Stimulated activated naive CD8-positive, alpha-beta T cell treated with anti-CD3 and anti-CD28 coated beads, Interleukin-15, Interleukin-2, amounts not matched to agents 100 U/mL and 50 U/mL, for 24 hours (primary cell): ENCODE measurements at regions not wholly inside any gene's neighbourhood (a gene's known extent, or its start where the extent isn't known, plus 50 kb on each side); places are given as distances from the start of the nearest gene placed in this dataset.
"Not testable (repeated sequence)": the region's sequence is repeated elsewhere in the genome, so short reads cannot be mapped to it uniquely, and the experiment has no call there.

ENCODE experiments used
- ATAC-seq: fragments of 150-1000 bp; cut with Tn5 transposase; one replicate; pipeline ENCODE4 v1.10.0; 2021
- DNase-seq: peaks from one replicate; pipeline ENCODE4 v3.0.0; 2021

- ATAC-seq, result no peak
Measured at GRCh38 chr20:12581644-12582289, 427.0 kb upstream of the SPTLC3 start.

DNA sequence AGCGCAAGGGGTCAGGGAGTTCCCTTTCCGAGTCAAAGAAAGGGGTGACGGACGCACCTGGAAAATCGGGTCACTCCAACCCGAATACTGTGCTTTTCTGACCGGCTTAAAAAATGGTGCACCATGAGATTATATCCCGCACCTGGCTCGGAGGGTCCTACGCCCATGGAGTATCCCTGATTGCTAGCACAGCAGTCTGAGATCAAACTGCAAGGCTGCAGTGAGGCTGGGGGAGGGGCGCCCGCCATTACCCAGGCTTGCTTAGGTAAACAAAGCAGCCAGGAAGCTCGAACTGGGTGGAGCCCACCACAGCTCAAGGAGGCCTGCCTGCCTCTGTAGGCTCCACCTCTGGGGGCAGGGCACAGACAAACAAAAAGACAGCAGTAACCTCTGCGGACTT lies 426.1 kb upstream of the SPTLC3 start:
- ATAC-seq, DNase-seq: not testable (repeated sequence)

More at GRCh38 chr20:12581644-12582289, 427.0 kb upstream of the SPTLC3 start:
- DNase-seq, result no peak

- DNase-seq (no peak), ATAC-seq (no peak)
Measured at GRCh38 chr20:12591949-12592470, 416.8 kb upstream of the SPTLC3 start.

DNA sequence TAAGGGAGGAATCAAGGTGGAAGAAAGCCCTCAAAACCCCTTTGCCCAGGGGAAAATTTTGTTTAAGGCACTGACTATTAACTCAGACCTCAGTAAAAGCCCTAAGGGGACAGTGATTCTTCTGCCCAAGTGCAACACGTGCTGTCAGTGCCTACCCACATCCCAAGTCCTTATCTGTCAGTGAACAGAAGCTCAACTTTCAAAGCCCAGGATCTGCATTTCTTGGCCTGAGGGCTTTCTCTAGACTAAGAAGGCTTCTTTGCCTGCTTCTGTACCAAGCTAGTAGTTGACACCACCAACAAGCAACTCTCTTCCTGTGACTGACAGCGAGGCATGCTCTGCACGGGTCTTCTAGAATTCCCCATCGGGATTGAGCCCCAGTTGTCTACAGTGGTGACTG lies 416.0 kb upstream of the SPTLC3 start:
- ATAC-seq (no peak), DNase-seq (no peak)

GRCh38 chr20:12593342-12593873 lies 415.4 kb upstream of the SPTLC3 start:
- ATAC-seq (no peak), DNase-seq (no peak)

- DNase-seq, result no peak
- no peak for ATAC-seq
Measured at GRCh38 chr20:12594410-12595088, 414.2 kb upstream of the SPTLC3 start.

GRCh38 chr20:12595841-12596240 lies 412.9 kb upstream of the SPTLC3 start:
- ATAC-seq, result no peak
- DNase-seq, result no peak

DNA sequence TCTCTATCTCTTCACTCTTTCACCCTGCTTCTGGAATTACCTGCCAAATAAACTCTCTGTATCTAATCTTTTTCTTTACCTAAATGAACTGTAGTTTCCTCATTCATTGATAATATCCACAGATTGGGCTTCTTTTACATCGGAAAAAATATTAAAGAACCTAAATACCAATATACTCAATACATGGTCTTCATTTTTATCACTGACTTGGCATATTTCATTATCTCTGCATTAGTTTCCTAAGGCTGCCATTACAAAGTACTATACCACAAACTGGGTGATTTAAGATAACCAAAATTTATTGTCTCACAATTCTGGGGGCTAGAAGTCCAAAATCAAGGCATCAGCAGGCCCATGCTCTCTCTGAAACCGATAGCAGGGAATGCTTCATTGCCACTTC lies 411.9 kb upstream of the SPTLC3 start:
- no peak for DNase-seq
- ATAC-seq, result no peak

GRCh38 chr20:12597551-12597950 lies 411.2 kb upstream of the SPTLC3 start:
- DNase-seq, result no peak
- ATAC-seq, result no peak

- no peak for DNase-seq
- ATAC-seq, result no peak
Measured at GRCh38 chr20:12598894-12599293, 409.9 kb upstream of the SPTLC3 start.

DNA sequence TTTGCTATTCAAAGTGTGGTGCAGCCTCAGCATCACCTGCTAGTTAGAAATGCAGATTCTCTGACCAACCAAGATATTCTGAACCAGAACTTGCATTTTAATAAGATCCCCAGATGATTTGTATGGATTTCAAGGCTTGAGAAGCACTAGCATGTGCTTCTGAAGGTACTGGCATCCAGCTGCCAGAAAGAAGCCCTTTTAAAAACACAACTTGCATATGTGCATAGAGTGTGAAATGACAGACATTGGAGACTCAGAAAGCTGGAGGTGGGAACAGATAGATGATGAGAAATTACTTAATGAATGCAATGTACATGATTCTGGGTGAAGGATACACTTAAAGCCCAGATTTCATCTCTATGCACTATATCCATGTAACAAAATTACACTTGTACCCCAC lies 409.3 kb upstream of the SPTLC3 start:
- no peak for DNase-seq

GRCh38 chr20:12605751-12606150 lies 403.0 kb upstream of the SPTLC3 start:
- ATAC-seq, result no peak
- no peak for DNase-seq

More for the DNA sequence above, 409.3 kb upstream of the SPTLC3 start:
- no peak for ATAC-seq

DNA sequence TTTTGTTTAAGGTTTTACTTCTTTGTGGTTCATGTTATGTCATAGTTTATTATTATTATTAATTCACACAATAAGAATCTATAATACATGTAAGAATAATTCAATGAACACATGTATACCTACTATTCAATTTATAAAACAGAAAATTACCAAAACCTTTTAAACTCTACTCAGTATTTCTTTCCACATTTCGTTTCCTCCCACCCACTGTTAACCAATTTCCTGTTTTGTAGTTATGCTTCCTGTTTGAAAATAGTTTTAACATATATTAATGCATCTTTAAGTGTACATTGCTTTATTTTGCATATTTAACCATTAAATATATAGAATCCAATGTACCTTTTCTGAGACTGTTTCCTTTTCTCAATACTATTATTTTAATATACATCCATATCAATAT lies 397.9 kb upstream of the SPTLC3 start:
- DNase-seq, result no peak
- no peak for ATAC-seq

GRCh38 chr20:12614764-12615163 lies 394.0 kb upstream of the SPTLC3 start:
- ATAC-seq (no peak), DNase-seq (no peak)

DNA sequence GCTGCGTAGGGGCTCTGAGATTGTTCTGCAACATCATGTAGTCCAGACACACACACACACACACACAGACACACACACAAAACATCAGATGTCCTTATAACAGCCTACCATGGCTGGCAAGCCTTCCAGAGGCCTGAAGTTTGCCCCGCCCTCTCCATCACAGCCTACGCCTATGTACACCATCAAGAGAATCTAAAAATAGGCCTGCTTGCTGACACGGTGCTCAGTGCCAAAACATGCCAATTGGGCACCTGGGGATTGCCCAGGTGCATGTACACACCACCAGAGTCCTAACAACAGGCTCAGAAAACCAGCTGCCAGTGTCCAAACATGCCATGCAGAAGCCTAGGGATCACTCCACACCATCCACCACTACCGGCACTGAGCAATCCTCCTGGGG lies 391.7 kb upstream of the SPTLC3 start:
- DNase-seq (no peak), ATAC-seq (no peak)

DNA sequence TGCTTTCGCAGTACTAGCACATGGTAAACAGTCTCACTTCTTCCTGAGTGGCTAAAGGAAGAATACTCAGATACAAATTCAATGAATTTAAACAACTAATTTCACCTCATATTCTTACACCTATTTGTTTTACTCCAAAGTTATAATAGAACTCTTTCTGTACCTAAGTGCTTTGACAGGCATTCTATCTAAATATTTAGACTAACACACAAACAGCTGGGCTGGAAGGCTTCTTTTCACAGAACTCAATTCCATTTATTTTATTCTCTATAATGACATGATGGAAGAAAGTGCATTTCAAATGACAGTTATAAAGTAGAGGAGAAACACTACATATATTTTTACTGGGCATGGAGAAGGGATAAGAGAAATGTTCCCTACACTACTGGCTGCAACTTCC lies 384.9 kb upstream of the SPTLC3 start:
- no peak for DNase-seq
- no peak for ATAC-seq

DNA sequence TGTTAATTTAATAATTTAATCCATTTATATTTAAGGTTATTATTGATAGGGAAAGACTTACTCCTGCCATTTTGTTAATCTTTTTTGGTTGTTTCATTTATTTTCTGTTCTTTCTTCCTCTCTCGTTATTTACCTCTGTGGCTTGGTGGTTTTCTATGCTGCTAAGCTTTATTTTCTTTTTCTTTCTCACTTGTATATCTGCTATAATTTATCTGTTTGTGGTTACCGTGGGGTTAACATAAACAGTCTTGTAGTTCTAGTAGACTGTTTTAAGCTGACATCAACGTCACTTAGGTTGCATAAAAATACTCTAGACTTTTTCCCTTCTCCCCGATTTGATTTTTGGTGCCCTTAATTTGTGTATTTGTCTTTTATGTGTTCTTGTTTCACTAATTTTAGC lies 381.3 kb upstream of the SPTLC3 start:
- ATAC-seq, result no peak
- no peak for DNase-seq

- no peak for ATAC-seq
- no peak for DNase-seq
Measured at GRCh38 chr20:12638633-12639312, 370.0 kb upstream of the SPTLC3 start.

DNA sequence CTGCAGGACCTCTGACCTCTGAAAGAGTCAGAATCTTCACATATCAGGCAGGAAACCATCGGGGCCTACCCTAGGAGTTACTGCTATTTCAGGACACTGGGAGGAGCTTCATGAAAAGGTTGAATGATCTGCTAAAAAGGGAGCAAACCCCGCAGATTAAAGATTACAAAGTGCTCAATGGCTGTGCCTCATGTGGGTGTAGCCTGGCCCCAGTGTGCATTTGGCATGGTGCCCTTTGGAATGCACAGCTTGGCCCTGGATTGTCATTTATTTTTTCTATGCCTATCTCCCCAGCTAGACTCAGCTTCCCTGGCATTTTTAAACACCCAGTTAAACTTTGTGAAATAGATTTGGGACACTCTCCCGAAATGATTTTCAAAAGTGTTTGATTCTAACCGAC lies 368.5 kb upstream of the SPTLC3 start:
- ATAC-seq (no peak), DNase-seq (no peak)

GRCh38 chr20:12641619-12642018 lies 367.2 kb upstream of the SPTLC3 start:
- DNase-seq (no peak), ATAC-seq (no peak)

DNA sequence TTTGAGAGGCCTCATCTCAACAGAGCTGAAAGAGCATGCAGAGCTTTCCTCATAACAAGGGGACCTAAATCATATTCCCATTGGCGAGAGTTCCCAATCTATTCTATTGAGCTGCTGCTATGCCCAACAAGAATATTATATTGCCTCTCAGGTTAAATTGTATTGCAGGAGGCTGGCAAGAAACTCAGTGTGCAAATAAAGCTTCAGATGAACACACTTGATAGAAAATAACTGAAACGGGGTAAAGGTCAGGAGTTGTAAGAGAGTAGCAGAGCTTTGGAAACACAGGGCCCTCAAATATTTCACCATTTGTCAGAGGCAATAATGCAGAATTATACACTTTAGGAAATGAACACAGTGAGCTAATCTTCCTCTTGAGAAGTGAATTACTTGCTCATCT lies 364.3 kb upstream of the SPTLC3 start:
- ATAC-seq, result no peak
- DNase-seq, result no peak

- DNase-seq, result no peak
- no peak for ATAC-seq
Measured at GRCh38 chr20:12649234-12649633, 359.5 kb upstream of the SPTLC3 start.

DNA sequence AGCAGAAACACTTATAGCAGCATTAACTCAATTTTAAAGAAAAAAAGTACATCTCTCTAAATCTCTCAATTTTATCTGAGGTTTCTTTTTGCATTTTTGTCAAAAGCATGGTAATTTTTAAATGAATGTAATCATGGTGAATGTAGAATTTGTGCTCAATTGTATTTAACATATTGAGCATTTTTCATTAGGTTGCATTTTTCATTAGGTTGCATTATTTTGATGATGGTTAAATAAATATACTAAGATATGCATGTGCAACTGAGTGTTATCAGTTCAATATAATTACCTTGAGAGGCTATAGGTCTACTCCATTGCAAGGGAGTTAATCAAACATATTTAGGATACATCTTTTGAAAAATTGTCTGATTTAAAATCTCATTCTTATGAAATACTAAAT lies 355.1 kb upstream of the SPTLC3 start:
- DNase-seq, result no peak
- ATAC-seq, result no peak
